ENCODE measurements at regions not wholly inside any gene's neighbourhood (a gene's known extent, or its start where the extent isn't known, plus 50 kb on each side); places are given as distances from the start of the nearest gene placed in this dataset.

GRCh38 chr6:126804332-126805064, 314.0 kb upstream of the RSPO3 start:
- peak in 9 of 11 experiments; percentile 17 to 61 (median 48) for TF ChIP-seq CTCF (IDR thresholded peaks at IDR 0.05 in 8 of 11, conservative IDR thresholded peaks at IDR 0.05 in 3 of 11)
- TF ChIP-seq POLR2A (IDR thresholded peaks at IDR 0.05) = no peak
- no peak for TF ChIP-seq POLR2AphosphoS5 (IDR thresholded peaks at IDR 0.05)

All from spleen (tissue), 7 donors.